ENCODE measurements at regions not wholly inside any gene's neighbourhood (a gene's known extent, or its start where the extent isn't known, plus 50 kb on each side); places are given as distances from the start of the nearest gene placed in this dataset.
"Not testable (repeated sequence)": the region's sequence is repeated elsewhere in the genome, so short reads cannot be mapped to it uniquely, and the experiment has no call there.

GRCh38 chr16:87153326-87153725, 163.9 kb downstream of the C16orf95 start (continued):
- TF ChIP-seq ZBTB17 (tag by site-specific recombination; IDR thresholded peaks at IDR 0.05) (no peak), ZSCAN18 (tag by site-specific recombination; IDR thresholded peaks at IDR 0.05) (no peak), ZBTB1 (tag by site-specific recombination; IDR thresholded peaks at IDR 0.05) (no peak), PBX3 (CRISPR knock-in tag; IDR thresholded peaks at IDR 0.05) (no peak)

GRCh38 chr16:87155315-87155714, 161.9 kb downstream of the C16orf95 start:
- H3K27ac ChIP-seq (ENCODE audit: extremely low read depth, low read depth, low read length); H3K4me3 ChIP-seq (ENCODE audit: low read depth, low read length); POLR2A ChIA-PET; H3K4me1 ChIP-seq (ENCODE audit: control insufficient read depth, insufficient read depth, low read length); H3K9me3 ChIP-seq (ENCODE audit: control insufficient read depth, insufficient read depth, low read depth, low read length); H3K36me3 ChIP-seq (ENCODE audit: control insufficient read depth in 2 of 2, insufficient read depth in 1 of 2, low read length in 2 of 2): not testable (repeated sequence)
- peak; percentile 63 for TF ChIP-seq ZNF146 (tag by site-specific recombination; IDR thresholded peaks at IDR 0.05)
- CTCF ChIA-PET: interaction anchor here (1.4 kb wide), 1 partner anchor 78 kb away, joined by 3 read pairs; no protein-coding TSS in a partner anchor

GRCh38 chr16:87156195-87156594, 161.0 kb downstream of the C16orf95 start:
- ChIA-PET POLR2A (no interaction called here), CTCF (interaction anchor here (1.4 kb wide), 1 partner anchor 79 kb away, joined by 3 read pairs; no protein-coding TSS in a partner anchor)
- Histone ChIP-seq H3K4me1 (ENCODE audit: control insufficient read depth, insufficient read depth, low read length) (no peaks in the 10 kb centered on the region), H3K4me3 (ENCODE audit: low read depth, low read length) (no peak overlapping the region), H3K36me3 (ENCODE audit: control insufficient read depth in 2 of 2, insufficient read depth in 1 of 2, low read length in 2 of 2) (no peaks in the 10 kb centered on the region), H3K9me3 (ENCODE audit: control insufficient read depth, insufficient read depth, low read depth, low read length) (no peaks in the 10 kb centered on the region), H3K27ac (ENCODE audit: extremely low read depth, low read depth, low read length) (no peak overlapping the region)
- TF ChIP-seq ZNF24 (tag by site-specific recombination; IDR thresholded peaks at IDR 0.05) (no peak), GLIS1 (tag by site-specific recombination; IDR thresholded peaks at IDR 0.05) (no peak), ZNF791 (tag by site-specific recombination; IDR thresholded peaks at IDR 0.05) (no peak), KLF8 (tag by site-specific recombination; IDR thresholded peaks at IDR 0.05) (no peak), ZNF19 (tag by site-specific recombination; IDR thresholded peaks at IDR 0.05; ENCODE audit: low read depth) (no peak), ZNF560 (tag by site-specific recombination; IDR thresholded peaks at IDR 0.05; ENCODE audit: borderline replicate concordance) (no peak)

- Histone ChIP-seq H3K36me3 (ENCODE audit: control insufficient read depth in 2 of 2, insufficient read depth in 1 of 2, low read length in 2 of 2) (no peaks in the 10 kb centered on the region), H3K9me3 (ENCODE audit: control insufficient read depth, insufficient read depth, low read depth, low read length) (no peaks in the 10 kb centered on the region), H3K4me1 (ENCODE audit: control insufficient read depth, insufficient read depth, low read length) (no peaks in the 10 kb centered on the region), H3K4me3 (ENCODE audit: low read depth, low read length) (no peak overlapping the region), H3K27ac (ENCODE audit: extremely low read depth, low read depth, low read length) (no peak overlapping the region)
- ChIA-PET POLR2A (no interaction called here), CTCF (no interaction called here)
- TF ChIP-seq GLI4 (tag by site-specific recombination; IDR thresholded peaks at IDR 0.05) (no peak), ZNF791 (tag by site-specific recombination; IDR thresholded peaks at IDR 0.05) (no peak), ZNF202 (tag by site-specific recombination; IDR thresholded peaks at IDR 0.05; ENCODE audit: borderline replicate concordance) (no peak), ZNF426 (tag by site-specific recombination; IDR thresholded peaks at IDR 0.05) (no peak), KLF7 (tag by site-specific recombination; IDR thresholded peaks at IDR 0.05; ENCODE audit: borderline replicate concordance) (no peak), HOXA7 (CRISPR knock-in tag; IDR thresholded peaks at IDR 0.05; ENCODE audit: borderline replicate concordance) (no peak), ZNF830 (tag by site-specific recombination; IDR thresholded peaks at IDR 0.05; ENCODE audit: low read depth) (no peak), PBX3 (CRISPR knock-in tag; IDR thresholded peaks at IDR 0.05) (no peak), ZNF624 (tag by site-specific recombination; IDR thresholded peaks at IDR 0.05) (no peak), AEBP2 (tag by site-specific recombination; IDR thresholded peaks at IDR 0.05; ENCODE audit: borderline replicate concordance) (no peak), ZNF223 (tag by site-specific recombination; IDR thresholded peaks at IDR 0.05) (no peak), ZBTB6 (tag by site-specific recombination; IDR thresholded peaks at IDR 0.05) (no peak), BCL6B (tag by site-specific recombination; IDR thresholded peaks at IDR 0.05) (no peak), ZNF132 (tag by site-specific recombination; IDR thresholded peaks at IDR 0.05; ENCODE audit: borderline replicate concordance) (no peak)
Observed at GRCh38 chr16:87160234-87160636, 157.0 kb downstream of the C16orf95 start.
